NCI-H2081 treated with DMSO at 0.1 percent for 48 hours (cell line): ENCODE measurements at regions not wholly inside any gene's neighbourhood (a gene's known extent, or its start where the extent isn't known, plus 50 kb on each side); places are given as distances from the start of the nearest gene placed in this dataset.

Source experiments
- DNase-seq: peaks from one replicate; lab custom pipeline; 2025; lab: John Stamatoyannopoulos, UW

GRCh38 chr5:118687661-118688621 lies 300.4 kb downstream of the DTWD2 start:
- no peak for DNase-seq

GRCh38 chr5:118687100-118687499 lies 301.2 kb downstream of the DTWD2 start:
- no peak for DNase-seq

- no peak for DNase-seq
Observed at GRCh38 chr5:118681655-118682054, 306.7 kb downstream of the DTWD2 start.

- DNase-seq = no peak
Observed at GRCh38 chr5:118679264-118679940, 308.9 kb downstream of the DTWD2 start.

- DNase-seq = no peak
Observed at GRCh38 chr5:118678746-118679145, 309.6 kb downstream of the DTWD2 start.

- no peak for DNase-seq
Observed at GRCh38 chr5:118675247-118675646, 313.1 kb downstream of the DTWD2 start.

GRCh38 chr5:118657576-118657975 lies 330.8 kb downstream of the DTWD2 start:
- DNase-seq = no peak

- no peak for DNase-seq
Observed at GRCh38 chr5:118653872-118654271, 334.5 kb downstream of the DTWD2 start.

- no peak for DNase-seq
Observed at GRCh38 chr5:118653183-118653582, 335.2 kb downstream of the DTWD2 start.

GRCh38 chr5:118651002-118651401 lies 337.3 kb downstream of the DTWD2 start:
- no peak for DNase-seq

- no peak for DNase-seq
Observed at GRCh38 chr5:118647587-118647986, 340.8 kb downstream of the DTWD2 start.

- no peak for DNase-seq
Observed at GRCh38 chr5:118646917-118647316, 341.4 kb downstream of the DTWD2 start.

- DNase-seq = no peak
Observed at GRCh38 chr5:118637947-118638670, 350.2 kb downstream of the DTWD2 start.

GRCh38 chr5:118628660-118629354 lies 359.5 kb downstream of the DTWD2 start:
- no peak for DNase-seq

GRCh38 chr5:118620233-118620632 lies 368.1 kb downstream of the DTWD2 start:
- no peak for DNase-seq

GRCh38 chr5:118619823-118620222 lies 368.5 kb downstream of the DTWD2 start:
- DNase-seq = no peak

- DNase-seq = no peak
Observed at GRCh38 chr5:118616281-118616680, 372.1 kb downstream of the DTWD2 start.

GRCh38 chr5:118614731-118615456 lies 373.5 kb downstream of the DTWD2 start:
- no peak for DNase-seq

GRCh38 chr5:118611332-118611945 lies 376.9 kb downstream of the DTWD2 start:
- no peak for DNase-seq

- no peak for DNase-seq
Observed at GRCh38 chr5:118606940-118607339, 381.4 kb downstream of the DTWD2 start.

GRCh38 chr5:118605761-118606160 lies 382.6 kb downstream of the DTWD2 start:
- DNase-seq = no peak
